Duodenal mucosa (tissue), 2 donors: ENCODE measurements at regions not wholly inside any gene's neighbourhood (a gene's known extent, or its start where the extent isn't known, plus 50 kb on each side); places are given as distances from the start of the nearest gene placed in this dataset.

Experiments
- H3K27ac ChIP-seq: one replicate; pipeline ENCODE4 v1.7.0; 2013; ENCODE audit warnings: low read depth, low read length
- H3K27me3 ChIP-seq, 2 donors: one replicate each; pipeline ENCODE4 v1.7.0; 2013; ENCODE audit warnings: low read length in 2 of 2, control low read depth in 1 of 2; ENCODE audit not compliant: insufficient read depth in 2 of 2, control insufficient read depth in 1 of 2
- H3K36me3 ChIP-seq, 2 donors: one replicate each; pipeline ENCODE4 v1.7.0; 2013; ENCODE audit warnings: low read length in 2 of 2, control low read depth in 1 of 2; ENCODE audit not compliant: insufficient read depth in 2 of 2, control insufficient read depth in 1 of 2
- H3K4me1 ChIP-seq, 2 donors: one replicate each; pipeline ENCODE4 v1.7.0; 2013; ENCODE audit warnings: low read length in 2 of 2, control low read depth in 1 of 2; ENCODE audit not compliant: insufficient read depth in 2 of 2, control insufficient read depth in 1 of 2
- H3K4me3 ChIP-seq, 2 donors: one replicate each; pipeline ENCODE4 v1.7.0; 2013; ENCODE audit warnings: low read length in 2 of 2, low read depth in 1 of 2
- H3K9ac ChIP-seq, 2 donors: one replicate each; pipeline ENCODE4 v1.7.0; 2013; ENCODE audit warnings: low read length in 2 of 2, low read depth in 1 of 2
- H3K9me3 ChIP-seq, 2 donors: one replicate each; pipeline ENCODE4 v1.7.0; 2013; ENCODE audit warnings: low read length in 2 of 2, control low read depth in 1 of 2; ENCODE audit not compliant: control insufficient read depth in 1 of 2

GRCh38 chrX:137401092-137401491 lies 164.8 kb upstream of the ZIC3 start:
- no peaks in the 10 kb centered on the region for H3K4me1 ChIP-seq
- H3K27ac ChIP-seq = no peak overlapping the region

GRCh38 chrX:137387646-137388045 lies 178.3 kb upstream of the ZIC3 start:
- Histone ChIP-seq H3K36me3 (no peaks in the 10 kb centered on the region), H3K4me1 (no peaks in the 10 kb centered on the region), H3K9me3 (no peaks in the 10 kb centered on the region), H3K9ac (no peak overlapping the region), H3K27ac (no peak overlapping the region), H3K27me3 (no peaks in the 10 kb centered on the region), H3K4me3 (no peak overlapping the region)

More at GRCh38 chrX:137401092-137401491, 164.8 kb upstream of the ZIC3 start:
- no peak overlapping the region for H3K4me3 ChIP-seq
- H3K27me3 ChIP-seq = no peaks in the 10 kb centered on the region
- H3K36me3 ChIP-seq = no peaks in the 10 kb centered on the region
- no peaks in the 10 kb centered on the region for H3K9me3 ChIP-seq
- no peak overlapping the region for H3K9ac ChIP-seq

GRCh38 chrX:137366018-137366633 lies 199.8 kb upstream of the ZIC3 start:
- Histone ChIP-seq H3K9me3 (no peaks in the 10 kb centered on the region), H3K9ac (no peak overlapping the region), H3K27ac (no peak overlapping the region), H3K36me3 (no peaks in the 10 kb centered on the region), H3K27me3 (no peaks in the 10 kb centered on the region), H3K4me3 (no peak overlapping the region), H3K4me1 (no peaks in the 10 kb centered on the region)

GRCh38 chrX:137363559-137363958 lies 202.4 kb upstream of the ZIC3 start:
- no peak overlapping the region for H3K27ac ChIP-seq
- H3K9ac ChIP-seq = no peak overlapping the region

GRCh38 chrX:137362583-137362982 lies 203.3 kb upstream of the ZIC3 start:
- Histone ChIP-seq H3K4me3 (no peak overlapping the region), H3K36me3 (no peaks in the 10 kb centered on the region), H3K27ac (no peak overlapping the region)

More at GRCh38 chrX:137363559-137363958, 202.4 kb upstream of the ZIC3 start:
- Histone ChIP-seq H3K4me1 (no peaks in the 10 kb centered on the region), H3K27me3 (no peaks in the 10 kb centered on the region), H3K4me3 (no peak overlapping the region), H3K36me3 (no peaks in the 10 kb centered on the region), H3K9me3 (no peaks in the 10 kb centered on the region)

GRCh38 chrX:137354851-137355250 lies 211.1 kb upstream of the ZIC3 start:
- Histone ChIP-seq H3K27ac (no peak overlapping the region), H3K27me3 (no peaks in the 10 kb centered on the region), H3K9ac (no peak overlapping the region), H3K9me3 (no peaks in the 10 kb centered on the region), H3K36me3 (no peaks in the 10 kb centered on the region), H3K4me3 (no peak overlapping the region), H3K4me1 (no peaks in the 10 kb centered on the region)

More at GRCh38 chrX:137362583-137362982, 203.3 kb upstream of the ZIC3 start:
- no peak overlapping the region for H3K9ac ChIP-seq
- H3K4me1 ChIP-seq = no peaks in the 10 kb centered on the region
- no peaks in the 10 kb centered on the region for H3K27me3 ChIP-seq
- H3K9me3 ChIP-seq = no peaks in the 10 kb centered on the region

- Histone ChIP-seq H3K9ac (no peak overlapping the region), H3K4me1 (no peaks in the 10 kb centered on the region), H3K27ac (no peak overlapping the region), H3K36me3 (no peaks in the 10 kb centered on the region), H3K4me3 (no peak overlapping the region), H3K9me3 (no peaks in the 10 kb centered on the region), H3K27me3 (no peaks in the 10 kb centered on the region)
Measured at GRCh38 chrX:137353404-137353803, 212.5 kb upstream of the ZIC3 start.

GRCh38 chrX:137352101-137352660 lies 213.7 kb upstream of the ZIC3 start:
- Histone ChIP-seq H3K9me3 (no peaks in the 10 kb centered on the region), H3K4me1 (no peaks in the 10 kb centered on the region), H3K27ac (no peak overlapping the region), H3K9ac (no peak overlapping the region), H3K27me3 (no peaks in the 10 kb centered on the region), H3K4me3 (no peak overlapping the region), H3K36me3 (no peaks in the 10 kb centered on the region)

- H3K36me3 ChIP-seq = no peaks in the 10 kb centered on the region
- H3K9me3 ChIP-seq = no peaks in the 10 kb centered on the region
- no peaks in the 10 kb centered on the region for H3K27me3 ChIP-seq
- no peak overlapping the region for H3K27ac ChIP-seq
- no peaks in the 10 kb centered on the region for H3K4me1 ChIP-seq
- no peak overlapping the region for H3K9ac ChIP-seq
- no peak overlapping the region for H3K4me3 ChIP-seq
Measured at GRCh38 chrX:137342969-137343368, 223.0 kb upstream of the ZIC3 start.

- Histone ChIP-seq H3K4me3 (no peak overlapping the region), H3K27ac (no peak overlapping the region), H3K27me3 (no peaks in the 10 kb centered on the region), H3K4me1 (no peaks in the 10 kb centered on the region), H3K9me3 (no peaks in the 10 kb centered on the region), H3K9ac (no peak overlapping the region), H3K36me3 (no peaks in the 10 kb centered on the region)
Measured at GRCh38 chrX:137313627-137314026, 252.3 kb upstream of the ZIC3 start.
